ENCODE measurements at regions not wholly inside any gene's neighbourhood (a gene's known extent, or its start where the extent isn't known, plus 50 kb on each side); places are given as distances from the start of the nearest gene placed in this dataset.

GRCh38 chr5:167160388-167160787 lies 1131.1 kb upstream of the WWC1 start:
- FAIRE-seq (no peak), DNase-seq (no peak), ATAC-seq (no peak)
- Histone ChIP-seq H3K27me3 (no peaks in the 10 kb centered on the region), H3K36me3 (no peaks in the 10 kb centered on the region), H3K9me3 (no peaks in the 10 kb centered on the region), H3K4me3 (no peak overlapping the region), H3K27ac (no peak overlapping the region), H3K4me1 (no peaks in the 10 kb centered on the region)
- intact Hi-C loops (cut with DNase I) = no loop called here
- no peak for TF ChIP-seq CTCF (IDR thresholded peaks at IDR 0.05)
- 88 to 97% methylated on average over 4 of the region's 4 CpGs for WGBS, 2 donors

- TF ChIP-seq CTCF (IDR thresholded peaks at IDR 0.05) = no peak
- ATAC-seq = no peak
- Histone ChIP-seq H3K9me3 (no peaks in the 10 kb centered on the region), H3K4me3 (no peak overlapping the region), H3K27me3 (no peaks in the 10 kb centered on the region), H3K36me3 (no peaks in the 10 kb centered on the region), H3K27ac (no peak overlapping the region), H3K4me1 (no peaks in the 10 kb centered on the region)
- FAIRE-seq = no peak
- 58 to 73% methylated on average over 2 of the region's 2 CpGs for WGBS, 2 donors
- intact Hi-C loops (cut with DNase I) = no loop called here
- DNase-seq = no peak
Measured at GRCh38 chr5:167166696-167167095, 1124.7 kb upstream of the WWC1 start.

- no peak for TF ChIP-seq CTCF (IDR thresholded peaks at IDR 0.05)
- ATAC-seq = no peak
- no peaks in the 10 kb centered on the region for H3K9me3 ChIP-seq
- H3K4me3 ChIP-seq = no peak overlapping the region
- intact Hi-C loops (cut with DNase I) = no loop called here
- no peak overlapping the region for H3K27ac ChIP-seq
- H3K27me3 ChIP-seq = no peaks in the 10 kb centered on the region
- no peaks in the 10 kb centered on the region for H3K4me1 ChIP-seq
- FAIRE-seq = no peak
- 58 to 65% methylated on average over 8 of the region's 8 CpGs for WGBS, 2 donors
- no peak for DNase-seq
- no peaks in the 10 kb centered on the region for H3K36me3 ChIP-seq
Measured at GRCh38 chr5:167167191-167167795, 1124.2 kb upstream of the WWC1 start.

GRCh38 chr5:167168971-167169370 lies 1122.5 kb upstream of the WWC1 start:
- Histone ChIP-seq H3K9me3 (no peaks in the 10 kb centered on the region), H3K4me3 (no peak overlapping the region), H3K27me3 (no peaks in the 10 kb centered on the region), H3K4me1 (no peaks in the 10 kb centered on the region), H3K27ac (no peak overlapping the region), H3K36me3 (no peaks in the 10 kb centered on the region)
- no peak for TF ChIP-seq CTCF (IDR thresholded peaks at IDR 0.05)
- 53 to 55% methylated on average over 6 of the region's 6 CpGs for WGBS, 2 donors
- intact Hi-C loops (cut with DNase I) = no loop called here
- DNase-seq (no peak), ATAC-seq (no peak), FAIRE-seq (no peak)

GRCh38 chr5:167171056-167171455 lies 1120.4 kb upstream of the WWC1 start:
- DNase-seq (no peak), ATAC-seq (no peak), FAIRE-seq (no peak)
- Histone ChIP-seq H3K27ac (no peak overlapping the region), H3K27me3 (no peaks in the 10 kb centered on the region), H3K4me1 (no peaks in the 10 kb centered on the region), H3K36me3 (no peaks in the 10 kb centered on the region), H3K9me3 (no peaks in the 10 kb centered on the region), H3K4me3 (no peak overlapping the region)
- TF ChIP-seq CTCF (IDR thresholded peaks at IDR 0.05) = no peak
- intact Hi-C loops (cut with DNase I) = no loop called here
- WGBS, 2 donors = 53 to 57% methylated on average over 3 of the region's 3 CpGs

Data from pancreas (tissue), 10 donors.